ENCODE measurements at regions not wholly inside any gene's neighbourhood (a gene's known extent, or its start where the extent isn't known, plus 50 kb on each side); places are given as distances from the start of the nearest gene placed in this dataset.
"Not testable (repeated sequence)": the region's sequence is repeated elsewhere in the genome, so short reads cannot be mapped to it uniquely, and the experiment has no call there.

GRCh38 chr11:67779189-67779875, 104.9 kb upstream of the ALDH3B2 start:
- H2AFZ ChIP-seq (ENCODE audit: low read length); H2AK5ac ChIP-seq (ENCODE audit: low read depth, low read length); H3K9me3 ChIP-seq (ENCODE audit: insufficient read depth in 2 of 2, low read depth in 1 of 2, low read length in 1 of 2); H4K5ac ChIP-seq (ENCODE audit: insufficient read length, low read depth, low read length); CTCF ChIA-PET (ENCODE audit: partially characterized antibody); H2BK120ac ChIP-seq (replicated peaks; ENCODE audit: low read depth, low read length); H4K91ac ChIP-seq (replicated peaks; ENCODE audit: insufficient read length, low read length); H3K36me3 ChIP-seq (ENCODE audit: control insufficient read depth in 2 of 4, insufficient read depth in 4 of 4, low read length in 3 of 4); H2BK20ac ChIP-seq (ENCODE audit: low read length); H3K18ac ChIP-seq (ENCODE audit: extremely low read depth, low read length); H3K9ac ChIP-seq (replicated peaks in 1 of 4; ENCODE audit: extremely low read depth in 1 of 4, low read depth in 3 of 4, low read length in 3 of 4); H4K20me1 ChIP-seq (replicated peaks in 1 of 2; ENCODE audit: control insufficient read depth in 1 of 2, insufficient read depth in 2 of 2, low read length in 2 of 2); H3K23me2 ChIP-seq (ENCODE audit: low read depth, low read length); H3K56ac ChIP-seq (replicated peaks; ENCODE audit: insufficient read length, low read depth, low read length); H3K79me2 ChIP-seq (ENCODE audit: control insufficient read depth in 1 of 2, insufficient read depth in 2 of 2, low read length in 2 of 2); H3K4me3 ChIP-seq (ENCODE audit: extremely low read depth in 1 of 4, insufficient read depth in 2 of 4, low read depth in 3 of 4, low read length in 4 of 4); DNase-seq (ENCODE audit: low read depth in 1 of 2, low spot score in 2 of 2); H3K4me1 ChIP-seq (replicated peaks in 1 of 4; ENCODE audit: control insufficient read depth in 3 of 4, insufficient read depth in 4 of 4, low read length in 3 of 4); H3K4me2 ChIP-seq (ENCODE audit: insufficient read depth in 1 of 2, low read depth in 2 of 2, low read length in 2 of 2); H3K79me1 ChIP-seq (ENCODE audit: low read depth, low read length); H2BK12ac ChIP-seq (ENCODE audit: low read depth, low read length); POLR2A ChIA-PET (ENCODE audit: partially characterized antibody); H3K27ac ChIP-seq (ENCODE audit: low read depth, low read length); H3K27me3 ChIP-seq (replicated peaks in 1 of 4; ENCODE audit: control insufficient read depth in 3 of 4, extremely low read depth in 1 of 4, insufficient read depth in 3 of 4, low read length in 3 of 4); H3K23ac ChIP-seq (ENCODE audit: insufficient read length); H3K14ac ChIP-seq (ENCODE audit: insufficient read length); H2BK5ac ChIP-seq (ENCODE audit: low read depth, low read length); H3K4ac ChIP-seq (replicated peaks; ENCODE audit: insufficient read length, low read depth, low read length); FAIRE-seq; H2BK15ac ChIP-seq (ENCODE audit: low read length); H4K8ac ChIP-seq (ENCODE audit: extremely low read depth, insufficient read depth, low read length): not testable (repeated sequence)
- 77% methylated on average over 6 of the region's 7 CpGs; no CpG with 5 or more reads in 1 of the 2 experiments for WGBS, 2 experiments (ENCODE audit: extremely low coverage in 1 of 2, insufficient coverage in 1 of 2, insufficient read length in 1 of 2, insufficient replicate concordance in 2 of 2, low coverage in 1 of 2, low lambda C conversion rate in 2 of 2, missing lambda C conversion rate in 1 of 2)

Data from H1 (cell line).